ENCODE measurements at regions not wholly inside any gene's neighbourhood (a gene's known extent, or its start where the extent isn't known, plus 50 kb on each side); places are given as distances from the start of the nearest gene placed in this dataset.

DNA sequence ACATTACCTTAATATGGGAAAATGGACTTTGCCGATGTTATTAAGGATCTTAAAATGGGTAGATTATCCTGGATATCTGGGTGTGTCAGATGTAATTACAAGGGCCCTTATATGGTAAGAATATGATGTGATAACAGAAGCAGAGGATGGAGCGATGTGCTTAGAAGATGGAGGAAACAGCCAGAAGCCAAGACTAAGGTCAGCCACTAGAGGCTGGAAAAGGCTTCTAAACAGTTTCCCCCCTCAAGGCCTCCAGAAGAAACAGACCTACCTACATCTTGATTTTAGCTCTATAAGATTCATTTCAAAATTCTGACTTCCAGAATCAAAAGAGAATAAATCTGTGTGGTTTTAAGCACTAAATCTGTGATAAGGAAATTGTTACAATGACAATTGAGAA is 131.9 kb downstream of the CAAP1 start:
- Histone ChIP-seq H3K36me3 (ENCODE audit: insufficient read depth, low read length, poor library complexity, severe bottlenecking) (no peaks in the 10 kb centered on the region), H3K27ac (ENCODE audit: low read depth, low read length, poor library complexity, severe bottlenecking) (no peak overlapping the region), H3K4me3 (ENCODE audit: low read depth, low read length, poor library complexity, severe bottlenecking) (no peak overlapping the region), H3K4me1 (ENCODE audit: insufficient read depth, low read length, poor library complexity, severe bottlenecking) (no peaks in the 10 kb centered on the region), H3K27me3 (replicated peaks; ENCODE audit: insufficient read depth, low read depth, low read length, poor library complexity) (no peaks in the 10 kb centered on the region), H3K9me3 (ENCODE audit: low read depth, low read length, poor library complexity, severe bottlenecking) (no peaks in the 10 kb centered on the region)
- intact Hi-C loops (cut with micrococcal nuclease; ENCODE audit: unreplicated experiment), result no loop called here
- no TSS peak for BruUV-seq (replicated peaks)
- no peak for DNase-seq (ENCODE audit: low spot score)
- no peak for TF ChIP-seq EZH2 (IDR thresholded peaks at IDR 0.05; ENCODE audit: borderline replicate concordance, low read depth, low read length, poor library complexity, severe bottlenecking)
- TF ChIP-seq, protein P1, sequence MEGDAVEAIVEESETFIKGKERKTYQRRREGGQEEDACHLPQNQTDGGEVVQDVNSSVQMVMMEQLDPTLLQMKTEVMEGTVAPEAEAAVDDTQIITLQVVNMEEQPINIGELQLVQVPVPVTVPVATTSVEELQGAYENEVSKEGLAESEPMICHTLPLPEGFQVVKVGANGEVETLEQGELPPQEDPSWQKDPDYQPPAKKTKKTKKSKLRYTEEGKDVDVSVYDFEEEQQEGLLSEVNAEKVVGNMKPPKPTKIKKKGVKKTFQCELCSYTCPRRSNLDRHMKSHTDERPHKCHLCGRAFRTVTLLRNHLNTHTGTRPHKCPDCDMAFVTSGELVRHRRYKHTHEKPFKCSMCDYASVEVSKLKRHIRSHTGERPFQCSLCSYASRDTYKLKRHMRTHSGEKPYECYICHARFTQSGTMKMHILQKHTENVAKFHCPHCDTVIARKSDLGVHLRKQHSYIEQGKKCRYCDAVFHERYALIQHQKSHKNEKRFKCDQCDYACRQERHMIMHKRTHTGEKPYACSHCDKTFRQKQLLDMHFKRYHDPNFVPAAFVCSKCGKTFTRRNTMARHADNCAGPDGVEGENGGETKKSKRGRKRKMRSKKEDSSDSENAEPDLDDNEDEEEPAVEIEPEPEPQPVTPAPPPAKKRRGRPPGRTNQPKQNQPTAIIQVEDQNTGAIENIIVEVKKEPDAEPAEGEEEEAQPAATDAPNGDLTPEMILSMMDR (conservative IDR thresholded peaks at IDR 0.05; ENCODE audit: low read depth, low read length), result no peak
- ChIA-PET POLR2A (ENCODE audit: low non-redundant PET) (no interaction called here), CTCF (no interaction called here)

DNA sequence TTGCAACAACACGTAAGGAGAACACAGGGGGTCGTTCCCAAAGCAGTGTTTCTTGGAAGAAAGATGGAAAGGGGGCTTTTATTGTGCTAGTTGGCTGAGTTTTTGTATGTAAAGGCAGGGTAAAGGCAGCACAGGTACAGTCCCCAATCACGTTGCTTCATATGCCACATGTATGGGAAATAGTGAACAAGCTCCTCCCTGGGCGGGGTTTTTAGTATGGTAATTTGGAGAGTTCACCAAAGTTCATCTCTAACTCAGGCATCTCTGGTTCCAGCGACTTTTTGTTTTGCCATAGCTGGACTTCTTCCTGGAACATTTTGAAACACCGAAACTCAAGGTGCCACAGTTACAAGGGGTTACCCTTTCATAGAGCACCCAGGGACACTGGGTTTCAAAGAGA is 133.9 kb downstream of the CAAP1 start:
- CTCF ChIA-PET, result no interaction called here
- Histone ChIP-seq H3K4me3 (ENCODE audit: low read depth, low read length, poor library complexity, severe bottlenecking) (no peak overlapping the region), H3K36me3 (ENCODE audit: insufficient read depth, low read length, poor library complexity, severe bottlenecking) (no peaks in the 10 kb centered on the region), H3K27me3 (replicated peaks; ENCODE audit: insufficient read depth, low read depth, low read length, poor library complexity) (no peaks in the 10 kb centered on the region), H3K27ac (ENCODE audit: low read depth, low read length, poor library complexity, severe bottlenecking) (no peak overlapping the region), H3K9me3 (ENCODE audit: low read depth, low read length, poor library complexity, severe bottlenecking) (no peaks in the 10 kb centered on the region), H3K4me1 (ENCODE audit: insufficient read depth, low read length, poor library complexity, severe bottlenecking) (no peaks in the 10 kb centered on the region)
- BruUV-seq (replicated peaks), result no TSS peak
- intact Hi-C loops (cut with micrococcal nuclease; ENCODE audit: unreplicated experiment), result no loop called here
- no peak for TF ChIP-seq EZH2 (IDR thresholded peaks at IDR 0.05; ENCODE audit: borderline replicate concordance, low read depth, low read length, poor library complexity, severe bottlenecking)
- TF ChIP-seq, protein P1 (conservative IDR thresholded peaks at IDR 0.05; ENCODE audit: low read depth, low read length), result no peak
- DNase-seq (ENCODE audit: low spot score), result no peak
- POLR2A ChIA-PET (ENCODE audit: low non-redundant PET), result no interaction called here

DNA sequence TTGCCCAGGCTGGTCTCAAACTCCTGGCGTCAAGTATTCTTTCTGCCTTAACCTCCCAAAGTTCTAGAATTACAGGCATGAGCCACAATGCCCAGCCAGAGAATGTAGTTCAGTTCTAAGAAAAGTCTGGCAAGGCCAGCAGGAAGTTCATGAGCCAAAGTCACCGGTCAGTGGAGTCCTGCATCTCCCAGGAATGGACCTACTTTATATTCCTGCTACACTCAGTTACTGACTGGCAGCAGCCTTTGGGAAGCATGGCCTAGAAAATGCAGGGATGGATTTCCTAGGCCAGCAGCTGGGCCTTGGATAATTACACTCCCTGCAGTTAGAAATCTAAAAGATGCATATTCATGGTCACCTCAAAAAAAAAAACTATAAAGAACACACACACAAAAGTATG is 135.7 kb downstream of the CAAP1 start:
- H3K4me3 ChIP-seq (ENCODE audit: low read depth, low read length, poor library complexity, severe bottlenecking), result no peak overlapping the region
- ChIA-PET POLR2A (ENCODE audit: low non-redundant PET) (no interaction called here), CTCF (no interaction called here)
- H3K4me1 ChIP-seq (ENCODE audit: insufficient read depth, low read length, poor library complexity, severe bottlenecking), result no peaks in the 10 kb centered on the region
- no peaks in the 10 kb centered on the region for H3K9me3 ChIP-seq (ENCODE audit: low read depth, low read length, poor library complexity, severe bottlenecking)
- H3K27me3 ChIP-seq (replicated peaks; ENCODE audit: insufficient read depth, low read depth, low read length, poor library complexity), result no peaks in the 10 kb centered on the region
- H3K36me3 ChIP-seq (ENCODE audit: insufficient read depth, low read length, poor library complexity, severe bottlenecking), result no peaks in the 10 kb centered on the region
- no peak overlapping the region for H3K27ac ChIP-seq (ENCODE audit: low read depth, low read length, poor library complexity, severe bottlenecking)
- no peak for DNase-seq (ENCODE audit: low spot score)
- intact Hi-C loops (cut with micrococcal nuclease; ENCODE audit: unreplicated experiment), result no loop called here
- BruUV-seq (replicated peaks), result no TSS peak
- TF ChIP-seq EZH2 (IDR thresholded peaks at IDR 0.05; ENCODE audit: borderline replicate concordance, low read depth, low read length, poor library complexity, severe bottlenecking), result no peak
- TF ChIP-seq, protein P1 (conservative IDR thresholded peaks at IDR 0.05; ENCODE audit: low read depth, low read length), result no peak

Data from A673 (cell line).